HEK293 (cell line): ENCODE measurements at regions not wholly inside any gene's neighbourhood (a gene's known extent, or its start where the extent isn't known, plus 50 kb on each side); places are given as distances from the start of the nearest gene placed in this dataset.

Source experiments
- CTCF ChIA-PET: fragments of 350-600 bp; formaldehyde crosslinking; extraction: SDS; loops from one replicate; lab custom pipeline; 2021; ENCODE audit warnings: antibody characterized with exemption; lab: Yijun Ruan, JAX
- POLR2A ChIA-PET: fragments of 300-600 bp; formaldehyde crosslinking; extraction: SDS; loops from one replicate; lab custom pipeline; 2020; ENCODE audit warnings: antibody characterized with exemption, inconsistent platforms; lab: Yijun Ruan, JAX
- H3K27ac ChIP-seq: fragments of 200-500 bp; sonication (Bioruptor generic); 2 replicates; pipeline ENCODE4 v1.5.1; 2014; ENCODE audit warnings: low read depth, low read length, control low read depth, inconsistent platforms; ENCODE audit errors: extremely low read depth
- H3K36me3 ChIP-seq, 2 experiments: fragments of 200-500 bp in 1 of 2; sonication (Bioruptor generic) in 1 of 2; 1 replicate in 1 of 2; 2 replicates in 1 of 2; pipeline ENCODE4 v1.5.1; 2014 to 2017; ENCODE audit warnings: inconsistent platforms in 2 of 2, low read length in 2 of 2; ENCODE audit not compliant: control insufficient read depth in 2 of 2, insufficient read depth in 1 of 2
- H3K4me1 ChIP-seq: fragments of 200-500 bp; sonication (Bioruptor generic); 2 replicates; pipeline ENCODE4 v1.5.1; 2014; ENCODE audit warnings: mild to moderate bottlenecking, low read length, inconsistent platforms; ENCODE audit not compliant: control insufficient read depth, insufficient read depth
- H3K4me3 ChIP-seq: 2 replicates; pipeline ENCODE4 v1.5.1; 2011; ENCODE audit warnings: low read depth, mild to moderate bottlenecking, control low read depth, low read length, moderate library complexity
- H3K9me3 ChIP-seq: fragments of 200-500 bp; sonication (Bioruptor generic); 2 replicates; pipeline ENCODE4 v1.5.1; 2014; ENCODE audit warnings: low read depth, low read length, inconsistent platforms; ENCODE audit not compliant: control insufficient read depth, insufficient read depth
- MYNN ChIP-seq: fragments of 450-650 bp; formaldehyde crosslinking; IDR thresholded peaks from 2 replicates; pipeline ENCODE4 v1.5.1; 2016; ENCODE audit warnings: missing biosample characterization, missing genetic modification characterization, borderline replicate concordance
- OSR2 ChIP-seq: fragments of 450-650 bp; formaldehyde crosslinking; IDR thresholded peaks from 2 replicates; pipeline ENCODE4 v1.5.1; 2016; ENCODE audit warnings: missing biosample characterization, missing genetic modification characterization
- RBAK ChIP-seq: fragments of 450-650 bp; formaldehyde crosslinking; IDR thresholded peaks from 2 replicates; pipeline ENCODE4 v1.5.1; 2016; ENCODE audit warnings: missing biosample characterization, missing genetic modification characterization
- SP7 ChIP-seq: fragments of 450-650 bp; formaldehyde crosslinking; IDR thresholded peaks from 2 replicates; pipeline ENCODE4 v1.5.1; 2016; ENCODE audit warnings: missing biosample characterization, missing genetic modification characterization
- YY2 ChIP-seq: fragments of 450-650 bp; formaldehyde crosslinking; IDR thresholded peaks from 2 replicates; pipeline ENCODE4 v1.5.1; 2016; ENCODE audit warnings: missing biosample characterization, missing genetic modification characterization
- ZNF155 ChIP-seq: fragments of 450-650 bp; formaldehyde crosslinking; IDR thresholded peaks from 2 replicates; pipeline ENCODE4 v1.5.1; 2016; ENCODE audit warnings: missing biosample characterization, missing genetic modification characterization
- ZNF24 ChIP-seq: fragments of 450-650 bp; formaldehyde crosslinking; IDR thresholded peaks from 2 replicates; pipeline ENCODE4 v1.5.1; 2016; ENCODE audit warnings: missing biosample characterization, missing genetic modification characterization
- ZNF280C ChIP-seq: fragments of 450-650 bp; formaldehyde crosslinking; IDR thresholded peaks from 2 replicates; pipeline ENCODE4 v1.5.1; 2016; ENCODE audit warnings: missing biosample characterization, missing genetic modification characterization
- ZNF404 ChIP-seq: fragments of 450-650 bp; formaldehyde crosslinking; IDR thresholded peaks from 2 replicates; pipeline ENCODE4 v1.5.1; 2017; ENCODE audit warnings: missing biosample characterization, missing genetic modification characterization
- ZNF423 ChIP-seq: fragments of 450-650 bp; formaldehyde crosslinking; IDR thresholded peaks from 2 replicates; pipeline ENCODE4 v1.5.1; 2016; ENCODE audit warnings: missing biosample characterization, missing genetic modification characterization
- ZNF600 ChIP-seq: fragments of 450-650 bp; formaldehyde crosslinking; IDR thresholded peaks from 2 replicates; pipeline ENCODE4 v1.5.1; 2016; ENCODE audit warnings: missing biosample characterization, missing genetic modification characterization
- ZNF621 ChIP-seq: fragments of 450-650 bp; formaldehyde crosslinking; IDR thresholded peaks from 2 replicates; pipeline ENCODE4 v1.5.1; 2017; ENCODE audit warnings: missing biosample characterization, missing genetic modification characterization
- ZNF76 ChIP-seq: fragments of 450-650 bp; formaldehyde crosslinking; IDR thresholded peaks from 2 replicates; pipeline ENCODE4; 2016; ENCODE audit warnings: low read depth, missing biosample characterization, missing genetic modification characterization, borderline replicate concordance
- ZNF776 ChIP-seq: fragments of 450-650 bp; formaldehyde crosslinking; IDR thresholded peaks from 2 replicates; pipeline ENCODE4 v1.5.0; 2017; ENCODE audit warnings: missing biosample characterization, missing genetic modification characterization, borderline replicate concordance
- TF ChIP-seq, protein P1 (sequence below): fragments of 450-650 bp; formaldehyde crosslinking; IDR thresholded peaks from 2 replicates; pipeline ENCODE4 v1.5.1; 2017; ENCODE audit warnings: missing biosample characterization, missing genetic modification characterization
- TF ChIP-seq, protein P2 (sequence below): fragments of 450-650 bp; formaldehyde crosslinking; IDR thresholded peaks from 2 replicates; pipeline ENCODE4 v1.5.1; 2016; ENCODE audit warnings: missing biosample characterization, missing genetic modification characterization, low read depth
- TF ChIP-seq, protein P3 (sequence below): fragments of 450-650 bp; formaldehyde crosslinking; IDR thresholded peaks from 2 replicates; pipeline ENCODE4 v1.5.1; 2016; ENCODE audit warnings: missing biosample characterization, missing genetic modification characterization
- TF ChIP-seq, protein P4 (sequence below): fragments of 450-650 bp; formaldehyde crosslinking; IDR thresholded peaks from 2 replicates; pipeline ENCODE4 v1.5.1; 2016; ENCODE audit warnings: missing biosample characterization, missing genetic modification characterization

DNA sequence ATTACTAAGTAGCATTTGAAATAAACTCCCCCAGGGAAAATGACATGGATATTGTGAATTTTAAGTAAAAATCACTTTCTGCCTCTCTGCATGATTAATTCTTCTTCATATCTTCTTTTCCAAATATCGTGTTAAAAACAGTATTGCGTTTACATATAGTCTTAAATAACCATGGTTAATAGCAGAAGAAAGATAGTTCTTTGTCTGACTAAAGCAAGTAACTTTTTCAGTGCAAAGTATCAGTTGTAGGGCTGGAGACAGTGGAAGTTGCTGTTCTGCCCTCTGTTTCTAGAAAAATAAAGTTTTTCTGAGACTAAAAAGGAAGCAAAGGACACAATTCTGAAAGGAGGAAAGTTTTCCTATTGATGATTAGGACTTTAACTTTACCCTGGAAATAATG lies 330.2 kb downstream of the NDFIP2 start:
- CTCF ChIA-PET = no interaction called here
- Histone ChIP-seq H3K4me3 (no peak overlapping the region), H3K4me1 (no peaks in the 10 kb centered on the region)
- TF ChIP-seq ZNF404 (no peak), MYNN (tag by site-specific recombination) (no peak), ZNF621 (tag by site-specific recombination) (no peak), ZNF776 (no peak), ZNF24 (tag by site-specific recombination) (no peak), YY2 (tag by site-specific recombination) (no peak), OSR2 (tag by site-specific recombination) (no peak), ZNF423 (tag by site-specific recombination) (no peak), ZNF280C (tag by site-specific recombination) (no peak), RBAK (no peak), ZNF76 (tag by site-specific recombination) (no peak), ZNF600 (no peak), ZNF155 (tag by site-specific recombination) (no peak), SP7 (tag by site-specific recombination) (no peak)
- TF ChIP-seq, protein P1, sequence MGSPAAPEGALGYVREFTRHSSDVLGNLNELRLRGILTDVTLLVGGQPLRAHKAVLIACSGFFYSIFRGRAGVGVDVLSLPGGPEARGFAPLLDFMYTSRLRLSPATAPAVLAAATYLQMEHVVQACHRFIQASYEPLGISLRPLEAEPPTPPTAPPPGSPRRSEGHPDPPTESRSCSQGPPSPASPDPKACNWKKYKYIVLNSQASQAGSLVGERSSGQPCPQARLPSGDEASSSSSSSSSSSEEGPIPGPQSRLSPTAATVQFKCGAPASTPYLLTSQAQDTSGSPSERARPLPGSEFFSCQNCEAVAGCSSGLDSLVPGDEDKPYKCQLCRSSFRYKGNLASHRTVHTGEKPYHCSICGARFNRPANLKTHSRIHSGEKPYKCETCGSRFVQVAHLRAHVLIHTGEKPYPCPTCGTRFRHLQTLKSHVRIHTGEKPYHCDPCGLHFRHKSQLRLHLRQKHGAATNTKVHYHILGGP (tag by site-specific recombination) = no peak
- TF ChIP-seq, protein P2, sequence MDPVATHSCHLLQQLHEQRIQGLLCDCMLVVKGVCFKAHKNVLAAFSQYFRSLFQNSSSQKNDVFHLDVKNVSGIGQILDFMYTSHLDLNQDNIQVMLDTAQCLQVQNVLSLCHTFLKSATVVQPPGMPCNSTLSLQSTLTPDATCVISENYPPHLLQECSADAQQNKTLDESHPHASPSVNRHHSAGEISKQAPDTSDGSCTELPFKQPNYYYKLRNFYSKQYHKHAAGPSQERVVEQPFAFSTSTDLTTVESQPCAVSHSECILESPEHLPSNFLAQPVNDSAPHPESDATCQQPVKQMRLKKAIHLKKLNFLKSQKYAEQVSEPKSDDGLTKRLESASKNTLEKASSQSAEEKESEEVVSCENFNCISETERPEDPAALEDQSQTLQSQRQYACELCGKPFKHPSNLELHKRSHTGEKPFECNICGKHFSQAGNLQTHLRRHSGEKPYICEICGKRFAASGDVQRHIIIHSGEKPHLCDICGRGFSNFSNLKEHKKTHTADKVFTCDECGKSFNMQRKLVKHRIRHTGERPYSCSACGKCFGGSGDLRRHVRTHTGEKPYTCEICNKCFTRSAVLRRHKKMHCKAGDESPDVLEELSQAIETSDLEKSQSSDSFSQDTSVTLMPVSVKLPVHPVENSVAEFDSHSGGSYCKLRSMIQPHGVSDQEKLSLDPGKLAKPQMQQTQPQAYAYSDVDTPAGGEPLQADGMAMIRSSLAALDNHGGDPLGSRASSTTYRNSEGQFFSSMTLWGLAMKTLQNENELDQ (tag by site-specific recombination) = no peak
- TF ChIP-seq, protein P3, sequence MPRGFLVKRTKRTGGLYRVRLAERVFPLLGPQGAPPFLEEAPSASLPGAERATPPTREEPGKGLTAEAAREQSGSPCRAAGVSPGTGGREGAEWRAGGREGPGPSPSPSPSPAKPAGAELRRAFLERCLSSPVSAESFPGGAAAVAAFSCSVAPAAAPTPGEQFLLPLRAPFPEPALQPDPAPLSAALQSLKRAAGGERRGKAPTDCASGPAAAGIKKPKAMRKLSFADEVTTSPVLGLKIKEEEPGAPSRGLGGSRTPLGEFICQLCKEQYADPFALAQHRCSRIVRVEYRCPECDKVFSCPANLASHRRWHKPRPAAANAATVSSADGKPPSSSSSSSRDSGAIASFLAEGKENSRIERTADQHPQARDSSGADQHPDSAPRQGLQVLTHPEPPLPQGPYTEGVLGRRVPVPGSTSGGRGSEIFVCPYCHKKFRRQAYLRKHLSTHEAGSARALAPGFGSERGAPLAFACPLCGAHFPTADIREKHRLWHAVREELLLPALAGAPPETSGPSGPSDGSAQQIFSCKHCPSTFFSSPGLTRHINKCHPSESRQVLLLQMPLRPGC = no peak
- TF ChIP-seq, protein P4, sequence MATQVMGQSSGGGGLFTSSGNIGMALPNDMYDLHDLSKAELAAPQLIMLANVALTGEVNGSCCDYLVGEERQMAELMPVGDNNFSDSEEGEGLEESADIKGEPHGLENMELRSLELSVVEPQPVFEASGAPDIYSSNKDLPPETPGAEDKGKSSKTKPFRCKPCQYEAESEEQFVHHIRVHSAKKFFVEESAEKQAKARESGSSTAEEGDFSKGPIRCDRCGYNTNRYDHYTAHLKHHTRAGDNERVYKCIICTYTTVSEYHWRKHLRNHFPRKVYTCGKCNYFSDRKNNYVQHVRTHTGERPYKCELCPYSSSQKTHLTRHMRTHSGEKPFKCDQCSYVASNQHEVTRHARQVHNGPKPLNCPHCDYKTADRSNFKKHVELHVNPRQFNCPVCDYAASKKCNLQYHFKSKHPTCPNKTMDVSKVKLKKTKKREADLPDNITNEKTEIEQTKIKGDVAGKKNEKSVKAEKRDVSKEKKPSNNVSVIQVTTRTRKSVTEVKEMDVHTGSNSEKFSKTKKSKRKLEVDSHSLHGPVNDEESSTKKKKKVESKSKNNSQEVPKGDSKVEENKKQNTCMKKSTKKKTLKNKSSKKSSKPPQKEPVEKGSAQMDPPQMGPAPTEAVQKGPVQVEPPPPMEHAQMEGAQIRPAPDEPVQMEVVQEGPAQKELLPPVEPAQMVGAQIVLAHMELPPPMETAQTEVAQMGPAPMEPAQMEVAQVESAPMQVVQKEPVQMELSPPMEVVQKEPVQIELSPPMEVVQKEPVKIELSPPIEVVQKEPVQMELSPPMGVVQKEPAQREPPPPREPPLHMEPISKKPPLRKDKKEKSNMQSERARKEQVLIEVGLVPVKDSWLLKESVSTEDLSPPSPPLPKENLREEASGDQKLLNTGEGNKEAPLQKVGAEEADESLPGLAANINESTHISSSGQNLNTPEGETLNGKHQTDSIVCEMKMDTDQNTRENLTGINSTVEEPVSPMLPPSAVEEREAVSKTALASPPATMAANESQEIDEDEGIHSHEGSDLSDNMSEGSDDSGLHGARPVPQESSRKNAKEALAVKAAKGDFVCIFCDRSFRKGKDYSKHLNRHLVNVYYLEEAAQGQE (tag by site-specific recombination) = no peak
- TF ChIP-seq, all 188 proteins: peak for 0
- Histone ChIP-seq H3K36me3 (no peaks in the 10 kb centered on the region), H3K27ac (no peak overlapping the region), H3K9me3 (no peaks in the 10 kb centered on the region)
- POLR2A ChIA-PET = interaction anchor here (0.7 kb wide), 1 partner anchor 70 kb away, joined by 3 read pairs; no protein-coding TSS in a partner anchor
